ENCODE measurements at regions not wholly inside any gene's neighbourhood (a gene's known extent, or its start where the extent isn't known, plus 50 kb on each side); places are given as distances from the start of the nearest gene placed in this dataset.
A peak's percentile ranks its signal among the peaks of the same experiment; 100 is the strongest.

GRCh38 chr13:40259899-40260298 lies 406.5 kb downstream of the FOXO1 start:
- no peak for TF ChIP-seq CTCF (IDR thresholded peaks at IDR 0.05; ENCODE audit: unreplicated experiment in 3 of 3)
- H3K27ac Mint-ChIP-seq, result peak overlapping the region in 2 of 3 experiments; percentile 8 to 53

DNA sequence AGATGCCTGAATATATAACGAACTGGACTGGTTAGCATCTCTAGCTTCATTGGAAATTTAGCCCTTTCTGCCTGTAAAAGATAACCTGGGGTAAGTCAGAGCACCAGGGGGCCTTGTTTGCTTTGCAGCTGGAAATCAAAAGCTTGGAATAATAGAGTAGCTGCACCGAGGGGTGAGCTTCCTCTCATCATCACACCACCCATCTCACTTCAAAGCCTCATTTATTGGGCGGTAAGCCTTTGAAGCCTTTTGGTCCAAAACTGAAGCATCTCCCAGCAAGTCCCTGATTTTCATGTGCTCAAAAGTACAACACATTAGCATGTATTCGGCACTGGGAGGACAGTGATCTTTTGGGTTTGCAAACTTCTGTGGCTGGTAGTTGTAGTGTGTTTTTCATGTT lies 405.1 kb downstream of the FOXO1 start:
- Mint-ChIP-seq H3K9me3 (peaks cover 12% of the 10 kb centered on the region), H3K36me3 (ENCODE audit: low read depth) (no peaks in the 10 kb centered on the region), H3K27me3 (ENCODE audit: low read depth) (peaks cover 3% of the 10 kb centered on the region), H3K4me3 (no peak overlapping the region), H3K27ac (no peak overlapping the region), H3K4me1 (peaks cover 14% of the 10 kb centered on the region)
- TF ChIP-seq CTCF (IDR thresholded peaks at IDR 0.05; ENCODE audit: unreplicated experiment in 3 of 3), result no peak

More at GRCh38 chr13:40259899-40260298, 406.5 kb downstream of the FOXO1 start:
- Mint-ChIP-seq H3K9me3 (peaks cover 12% of the 10 kb centered on the region), H3K36me3 (ENCODE audit: low read depth) (no peaks in the 10 kb centered on the region), H3K27me3 (ENCODE audit: low read depth) (peaks cover 3% of the 10 kb centered on the region), H3K4me1 (peaks cover 14% of the 10 kb centered on the region), H3K4me3 (no peak overlapping the region)

GRCh38 chr13:40261947-40262346 lies 404.5 kb downstream of the FOXO1 start:
- H3K4me3 Mint-ChIP-seq, result no peak overlapping the region
- H3K36me3 Mint-ChIP-seq (ENCODE audit: low read depth), result no peaks in the 10 kb centered on the region
- H3K9me3 Mint-ChIP-seq, result peaks cover 12% of the 10 kb centered on the region
- TF ChIP-seq CTCF (IDR thresholded peaks at IDR 0.05; ENCODE audit: unreplicated experiment in 3 of 3), result no peak
- peaks cover 14% of the 10 kb centered on the region for H3K4me1 Mint-ChIP-seq
- H3K27me3 Mint-ChIP-seq (ENCODE audit: low read depth), result peaks cover 3% of the 10 kb centered on the region
- H3K27ac Mint-ChIP-seq, result no peak overlapping the region

DNA sequence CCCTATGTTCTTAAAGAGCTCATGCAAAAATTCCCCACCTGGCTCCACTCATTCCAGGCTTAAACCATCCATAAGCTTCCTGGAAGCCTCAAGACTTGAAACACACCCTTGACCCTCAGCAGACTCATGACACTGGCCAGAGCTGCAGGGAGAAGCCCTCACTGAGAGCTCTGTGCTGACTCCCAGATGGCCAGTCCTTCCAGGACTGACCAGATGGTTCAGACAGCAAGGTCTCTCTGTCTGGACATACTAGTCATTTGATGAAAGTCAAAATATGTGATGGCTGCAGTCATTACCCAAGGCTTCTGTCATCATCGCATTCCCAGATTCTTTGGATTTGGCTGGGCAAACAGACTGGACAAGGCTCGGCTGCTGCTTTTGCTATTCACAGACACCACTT lies 397.4 kb downstream of the FOXO1 start:
- H3K27me3 Mint-ChIP-seq (ENCODE audit: low read depth), result peaks cover 6% of the 10 kb centered on the region
- TF ChIP-seq CTCF (IDR thresholded peaks at IDR 0.05; ENCODE audit: unreplicated experiment in 3 of 3), result no peak
- no peaks in the 10 kb centered on the region for H3K9me3 Mint-ChIP-seq
- no peaks in the 10 kb centered on the region for H3K36me3 Mint-ChIP-seq (ENCODE audit: low read depth)
- H3K27ac Mint-ChIP-seq, result no peak overlapping the region
- peaks cover 31% of the 10 kb centered on the region for H3K4me1 Mint-ChIP-seq
- no peak overlapping the region for H3K4me3 Mint-ChIP-seq

GRCh38 chr13:40270726-40271125 lies 395.7 kb downstream of the FOXO1 start:
- no peak for TF ChIP-seq CTCF (IDR thresholded peaks at IDR 0.05; ENCODE audit: unreplicated experiment in 3 of 3)
- H3K27me3 Mint-ChIP-seq (ENCODE audit: low read depth), result peaks cover 6% of the 10 kb centered on the region
- no peak overlapping the region for H3K4me3 Mint-ChIP-seq
- peak overlapping the region in 1 of 3 experiments; percentile 52 for H3K27ac Mint-ChIP-seq
- no peaks in the 10 kb centered on the region for H3K9me3 Mint-ChIP-seq
- H3K36me3 Mint-ChIP-seq (ENCODE audit: low read depth), result no peaks in the 10 kb centered on the region
- peaks cover 31% of the 10 kb centered on the region for H3K4me1 Mint-ChIP-seq

GRCh38 chr13:40271271-40271885 lies 395.1 kb downstream of the FOXO1 start:
- H3K4me1 Mint-ChIP-seq, result peaks cover 31% of the 10 kb centered on the region

More at GRCh38 chr13:40271271-40271885, 395.1 kb downstream of the FOXO1 start:
- H3K4me3 Mint-ChIP-seq, result no peak overlapping the region
- H3K27ac Mint-ChIP-seq, result peak overlapping the region in 2 of 3 experiments; percentile 52 to 67
- H3K27me3 Mint-ChIP-seq (ENCODE audit: low read depth), result peaks cover 9% of the 10 kb centered on the region
- no peaks in the 10 kb centered on the region for H3K36me3 Mint-ChIP-seq (ENCODE audit: low read depth)
- H3K9me3 Mint-ChIP-seq, result no peaks in the 10 kb centered on the region
- TF ChIP-seq CTCF (IDR thresholded peaks at IDR 0.05; ENCODE audit: unreplicated experiment in 3 of 3), result no peak
